ENCODE measurements at regions not wholly inside any gene's neighbourhood (a gene's known extent, or its start where the extent isn't known, plus 50 kb on each side); places are given as distances from the start of the nearest gene placed in this dataset.

- no peaks in the 10 kb centered on the region for H3K9me3 ChIP-seq (ENCODE audit: severe bottlenecking)
- no peak for DNase-seq
- no peak overlapping the region for H3K27ac ChIP-seq
- TF ChIP-seq CTCF (IDR thresholded peaks at IDR 0.05; ENCODE audit: low read depth, low read length) = no peak
- no peaks in the 10 kb centered on the region for H3K36me3 ChIP-seq
- H3K27me3 ChIP-seq (ENCODE audit: insufficient read depth, low read depth, severe bottlenecking) = no peaks in the 10 kb centered on the region
- no peak overlapping the region for H3K4me3 ChIP-seq (ENCODE audit: low read depth, low read length)
Measured at GRCh38 chr5:76016258-76016657, 66.9 kb upstream of the SV2C start.

- Histone ChIP-seq H3K27ac (no peak overlapping the region), H3K36me3 (no peaks in the 10 kb centered on the region), H3K4me3 (ENCODE audit: low read depth, low read length) (no peak overlapping the region), H3K27me3 (ENCODE audit: insufficient read depth, low read depth, severe bottlenecking) (no peaks in the 10 kb centered on the region), H3K9me3 (ENCODE audit: severe bottlenecking) (no peaks in the 10 kb centered on the region)
- TF ChIP-seq CTCF (IDR thresholded peaks at IDR 0.05; ENCODE audit: low read depth, low read length) = no peak
- DNase-seq = no peak
Measured at GRCh38 chr5:76014005-76014404, 69.2 kb upstream of the SV2C start.

- TF ChIP-seq CTCF (IDR thresholded peaks at IDR 0.05; ENCODE audit: low read depth, low read length) = no peak
- Histone ChIP-seq H3K9me3 (ENCODE audit: severe bottlenecking) (no peaks in the 10 kb centered on the region), H3K4me3 (ENCODE audit: low read depth, low read length) (no peak overlapping the region), H3K27ac (no peak overlapping the region), H3K27me3 (ENCODE audit: insufficient read depth, low read depth, severe bottlenecking) (no peaks in the 10 kb centered on the region), H3K36me3 (no peaks in the 10 kb centered on the region)
- no peak for DNase-seq
Measured at GRCh38 chr5:76007904-76008303, 75.3 kb upstream of the SV2C start.

DNA sequence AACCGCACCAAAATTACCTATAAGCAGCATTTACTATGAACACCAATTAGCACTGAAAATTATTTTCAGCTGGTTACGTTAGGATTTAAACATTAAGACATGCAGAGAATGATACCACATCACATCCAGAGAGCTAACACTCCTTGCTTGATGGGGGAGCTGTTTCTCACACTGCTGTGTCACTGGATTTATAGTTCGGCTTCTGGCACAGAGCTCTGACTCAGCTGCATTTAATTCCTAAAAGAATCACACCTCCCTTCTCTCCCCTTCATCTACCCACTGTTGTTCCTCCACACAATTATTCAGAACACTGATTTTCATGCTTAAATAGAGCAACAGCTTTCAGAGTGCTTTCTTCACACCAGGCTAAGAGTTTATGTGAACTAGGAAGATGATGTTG is 82.6 kb upstream of the SV2C start:
- Histone ChIP-seq H3K36me3 (no peaks in the 10 kb centered on the region), H3K27ac (no peak overlapping the region), H3K27me3 (ENCODE audit: insufficient read depth, low read depth, severe bottlenecking) (no peaks in the 10 kb centered on the region), H3K4me3 (ENCODE audit: low read depth, low read length) (no peak overlapping the region), H3K9me3 (ENCODE audit: severe bottlenecking) (no peaks in the 10 kb centered on the region)
- TF ChIP-seq CTCF (IDR thresholded peaks at IDR 0.05; ENCODE audit: low read depth, low read length) = no peak
- DNase-seq = no peak

DNA sequence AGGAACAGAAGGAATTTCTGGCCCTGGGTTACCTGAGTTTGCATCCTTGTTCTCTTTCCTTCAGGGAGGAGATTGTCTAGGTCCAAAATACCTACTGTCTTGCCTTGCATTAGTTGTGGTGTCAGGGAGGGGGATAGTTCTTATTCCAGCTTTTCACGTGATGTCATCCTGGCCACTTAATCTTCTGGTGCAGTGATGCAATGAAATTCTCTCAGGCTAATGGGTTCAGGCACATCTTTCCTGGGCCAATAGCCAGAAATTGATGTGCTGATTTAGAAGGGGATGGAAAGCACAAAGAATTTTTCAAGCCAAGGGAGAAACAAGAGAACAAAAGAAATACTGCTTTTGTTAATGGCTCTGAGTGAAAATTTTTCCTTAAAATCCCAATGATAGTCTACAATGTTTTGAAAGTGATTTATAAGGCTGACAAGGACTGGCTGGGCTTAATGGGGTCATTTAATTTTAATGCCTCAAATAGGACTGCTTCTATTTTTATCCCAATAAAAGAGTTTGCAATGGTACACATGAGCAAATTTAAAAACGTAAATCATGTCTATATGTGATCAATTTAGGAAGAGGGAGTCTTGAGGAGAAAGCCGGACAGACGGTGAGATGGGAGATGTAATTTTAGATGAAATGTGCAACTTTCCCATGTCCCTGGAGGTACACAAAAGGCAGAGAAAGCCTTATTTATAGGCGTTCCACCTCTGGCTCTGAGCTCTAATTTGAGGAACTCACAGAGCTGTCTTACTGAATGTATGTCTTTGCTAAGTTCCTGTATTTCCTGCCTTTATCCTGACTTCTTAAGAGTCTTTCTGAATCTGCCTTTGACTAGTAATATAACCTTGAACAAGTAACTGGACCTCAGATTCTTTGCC is 89.3 kb upstream of the SV2C start:
- Histone ChIP-seq H3K9me3 (ENCODE audit: severe bottlenecking) (no peaks in the 10 kb centered on the region), H3K27me3 (ENCODE audit: insufficient read depth, low read depth, severe bottlenecking) (no peaks in the 10 kb centered on the region), H3K36me3 (no peaks in the 10 kb centered on the region), H3K4me3 (ENCODE audit: low read depth, low read length) (no peak overlapping the region), H3K27ac (no peak overlapping the region)
- TF ChIP-seq CTCF (IDR thresholded peaks at IDR 0.05; ENCODE audit: low read depth, low read length) = no peak
- no peak for DNase-seq

DNA sequence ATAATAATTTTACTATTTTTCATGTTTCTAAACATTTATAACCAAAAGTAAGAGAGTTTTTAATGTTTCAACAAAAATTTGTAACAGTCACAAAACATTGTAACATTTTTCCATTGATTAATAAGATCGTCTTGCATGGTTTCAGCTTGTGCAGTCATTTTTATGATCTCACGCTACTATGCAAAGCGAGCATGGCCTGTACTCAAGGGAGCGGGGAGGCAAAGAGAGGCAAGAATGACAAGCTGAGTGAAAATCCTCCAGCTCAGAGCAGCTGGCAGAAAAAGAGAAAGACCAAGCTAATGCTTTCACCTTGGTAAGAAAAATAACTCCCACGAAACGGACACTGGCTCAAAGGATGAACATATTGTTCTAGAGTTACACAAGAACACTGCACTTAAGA is 90.0 kb upstream of the SV2C start:
- no peak for TF ChIP-seq CTCF (IDR thresholded peaks at IDR 0.05; ENCODE audit: low read depth, low read length)
- no peak for DNase-seq
- Histone ChIP-seq H3K27ac (no peak overlapping the region), H3K27me3 (ENCODE audit: insufficient read depth, low read depth, severe bottlenecking) (no peaks in the 10 kb centered on the region), H3K4me3 (ENCODE audit: low read depth, low read length) (no peak overlapping the region), H3K9me3 (ENCODE audit: severe bottlenecking) (no peaks in the 10 kb centered on the region), H3K36me3 (no peaks in the 10 kb centered on the region)
